ENCODE measurements at regions not wholly inside any gene's neighbourhood (a gene's known extent, or its start where the extent isn't known, plus 50 kb on each side); places are given as distances from the start of the nearest gene placed in this dataset.

- DNase-seq (no peak), ATAC-seq (no peak)
- H3K27ac Mint-ChIP-seq = no peak overlapping the region
- intact Hi-C loops (cut with micrococcal nuclease) = no loop called here
- H3K9me3 Mint-ChIP-seq = no peaks in the 10 kb centered on the region
- TF ChIP-seq CTCF (IDR thresholded peaks at IDR 0.05) = no peak
- no peaks in the 10 kb centered on the region for H3K36me3 Mint-ChIP-seq (ENCODE audit: low read depth)
- no peaks in the 10 kb centered on the region for H3K27me3 Mint-ChIP-seq
- H3K4me3 Mint-ChIP-seq = no peak overlapping the region
- POLR2A ChIA-PET = interaction anchor here (0.6 kb wide), 1 partner anchor 26 kb away, joined by 3 read pairs; no protein-coding TSS in a partner anchor
- CTCF ChIA-PET = interaction anchor here (1.0 kb wide), 1 partner anchor 25 kb away, joined by 3 read pairs; no protein-coding TSS in a partner anchor
- H3K4me1 Mint-ChIP-seq (ENCODE audit: low read depth) = no peaks in the 10 kb centered on the region
These were observed 64.7 kb upstream of the UGT2B15 start for GRCh38 chr4:68735106-68735505.

GRCh38 chr4:68736813-68737212, 66.4 kb upstream of the UGT2B15 start:
- Mint-ChIP-seq H3K36me3 (ENCODE audit: low read depth) (no peaks in the 10 kb centered on the region), H3K4me1 (ENCODE audit: low read depth) (no peaks in the 10 kb centered on the region), H3K9me3 (no peaks in the 10 kb centered on the region), H3K27me3 (no peaks in the 10 kb centered on the region), H3K4me3 (no peak overlapping the region), H3K27ac (no peak overlapping the region)
- CTCF ChIA-PET = no interaction called here
- no peak for TF ChIP-seq CTCF (IDR thresholded peaks at IDR 0.05)
- POLR2A ChIA-PET = no interaction called here
- no peak for DNase-seq
- intact Hi-C loops (cut with micrococcal nuclease) = no loop called here
- ATAC-seq = no peak

GRCh38 chr4:68738036-68738435, 67.6 kb upstream of the UGT2B15 start:
- peaks cover 2% of the 10 kb centered on the region for H3K9me3 Mint-ChIP-seq
- no peak for DNase-seq
- no peak overlapping the region for H3K27ac Mint-ChIP-seq
- ChIA-PET POLR2A (no interaction called here), CTCF (no interaction called here)
- no peak for ATAC-seq
- TF ChIP-seq CTCF (IDR thresholded peaks at IDR 0.05) = no peak
- H3K27me3 Mint-ChIP-seq = no peaks in the 10 kb centered on the region
- intact Hi-C loops (cut with micrococcal nuclease) = no loop called here
- no peaks in the 10 kb centered on the region for H3K4me1 Mint-ChIP-seq (ENCODE audit: low read depth)
- H3K4me3 Mint-ChIP-seq = no peak overlapping the region
- H3K36me3 Mint-ChIP-seq (ENCODE audit: low read depth) = no peaks in the 10 kb centered on the region

GRCh38 chr4:68744368-68744767, 71.4 kb upstream of the UGT2B10 start:
- POLR2A ChIA-PET = no interaction called here
- H3K27me3 Mint-ChIP-seq = no peaks in the 10 kb centered on the region
- peaks cover 2% of the 10 kb centered on the region for H3K9me3 Mint-ChIP-seq
- H3K27ac Mint-ChIP-seq = no peak overlapping the region
- ATAC-seq = no peak
- no peak for DNase-seq
- H3K4me3 Mint-ChIP-seq = no peak overlapping the region
- intact Hi-C loops (cut with micrococcal nuclease) = no loop called here
- no peak for TF ChIP-seq CTCF (IDR thresholded peaks at IDR 0.05)
- no peaks in the 10 kb centered on the region for H3K36me3 Mint-ChIP-seq (ENCODE audit: low read depth)
- H3K4me1 Mint-ChIP-seq (ENCODE audit: low read depth) = no peaks in the 10 kb centered on the region
- CTCF ChIA-PET = no interaction called here

- TF ChIP-seq CTCF (IDR thresholded peaks at IDR 0.05) = no peak
- CTCF ChIA-PET = no interaction called here
- no peak overlapping the region for H3K4me3 Mint-ChIP-seq
- H3K36me3 Mint-ChIP-seq (ENCODE audit: low read depth) = no peaks in the 10 kb centered on the region
- POLR2A ChIA-PET = interaction anchor here (1.1 kb wide), 1 partner anchor 10 kb away, joined by 3 read pairs; no protein-coding TSS in a partner anchor
- no peak overlapping the region for H3K27ac Mint-ChIP-seq
- H3K9me3 Mint-ChIP-seq = no peaks in the 10 kb centered on the region
- no peaks in the 10 kb centered on the region for H3K4me1 Mint-ChIP-seq (ENCODE audit: low read depth)
- no peaks in the 10 kb centered on the region for H3K27me3 Mint-ChIP-seq
- ATAC-seq (no peak), DNase-seq (no peak)
- intact Hi-C loops (cut with micrococcal nuclease) = no loop called here
These were observed 67.4 kb upstream of the UGT2B10 start for GRCh38 chr4:68748181-68748991.

Data from activated CD8-positive, alpha-beta T cell treated with anti-CD3 and anti-CD28 coated beads for 36 hours (primary cell).